ENCODE measurements at regions not wholly inside any gene's neighbourhood (a gene's known extent, or its start where the extent isn't known, plus 50 kb on each side); places are given as distances from the start of the nearest gene placed in this dataset.

- TF ChIP-seq TAF1 (IDR thresholded peaks at IDR 0.05; ENCODE audit: low read depth, low read length), result no peak
- TF ChIP-seq SIN3A (conservative IDR thresholded peaks at IDR 0.05 in 1 of 2, IDR thresholded peaks at IDR 0.05 in 1 of 2; ENCODE audit: low read depth in 1 of 2, low read length in 2 of 2), result no peak
- TF ChIP-seq TEAD4 (IDR thresholded peaks at IDR 0.05; ENCODE audit: low read depth, low read length), result no peak
Observed at GRCh38 chr6:95294043-95294442, 283.3 kb upstream of the MANEA start (continued).
